HepG2 (cell line): ENCODE measurements at regions not wholly inside any gene's neighbourhood (a gene's known extent, or its start where the extent isn't known, plus 50 kb on each side); places are given as distances from the start of the nearest gene placed in this dataset.

Experiments used
- ATAC-seq: fragments of 200-7000 bp; cut with Tn5 transposase; 3 replicates; pipeline ENCODE4 v1.9.1; 2020; ENCODE audit warnings: mild to moderate bottlenecking, moderate library complexity
- BruUV-seq: library from RNA; stranded (reverse); fragments of 400-500 nt; replicated peaks from 2 replicates; lab custom pipeline; 2021; lab: Mats Ljungman, UMichigan
- CTCF ChIA-PET: fragments of 300-600 bp; formaldehyde crosslinking; extraction: SDS; loops from one replicate; lab custom pipeline; 2021; ENCODE audit warnings: low total read pairs, inconsistent platforms, low intra/inter-chr PET ratio; lab: Yijun Ruan, JAX
- POLR2A ChIA-PET: fragments of 350-600 bp; sonication (Branson Sonifier 250); formaldehyde crosslinking; loops from one replicate; lab custom pipeline; 2020; ENCODE audit warnings: antibody characterized with exemption, inconsistent platforms; lab: Yijun Ruan, JAX
- DNase-seq: peaks from one replicate; pipeline ENCODE4 v3.0.0-alpha.2; 2015; ENCODE audit warnings: low spot score
- FAIRE-seq: peaks from 3 replicates; lab custom pipeline; 2011; peaks lifted over from hg19 to GRCh38; lab: Jason Lieb, UNC
- H2AFZ ChIP-seq: one replicate; pipeline ENCODE4 v1.6.1; 2011; ENCODE audit warnings: low read length, inconsistent platforms
- H3K27ac ChIP-seq: fragments of 300-600 bp; 3 replicates; pipeline ENCODE4 v1.8.0; 2011; ENCODE audit warnings: mixed run types, mild to moderate bottlenecking, mixed read lengths, low read length, inconsistent platforms; ENCODE audit not compliant: insufficient read depth; ENCODE audit errors: extremely low read length
- H3K27me3 ChIP-seq, 2 experiments: fragments of 200-600 bp in 1 of 2; 2 replicates in 1 of 2; 3 replicates in 1 of 2; pipeline versions ENCODE4 v1.6.0 to v1.8.0; 2011; ENCODE audit warnings: low read length in 2 of 2, mild to moderate bottlenecking in 2 of 2, moderate library complexity in 2 of 2, inconsistent platforms in 1 of 2; ENCODE audit not compliant: insufficient read depth in 2 of 2, control insufficient read depth in 1 of 2
- H3K36me3 ChIP-seq, 2 experiments: fragments of 200-600 bp in 1 of 2; replicated peaks in 1 of 2; 2 replicates in 1 of 2; 3 replicates in 1 of 2; pipeline versions ENCODE4 v1.5.1 to v1.8.0; 2011; ENCODE audit warnings: low read length in 2 of 2, inconsistent platforms in 1 of 2; ENCODE audit not compliant: insufficient read depth in 2 of 2, control insufficient read depth in 1 of 2
- H3K4me1 ChIP-seq: 2 replicates; pipeline ENCODE4 v1.5.1; 2012; ENCODE audit warnings: low read length, inconsistent platforms; ENCODE audit not compliant: insufficient read depth
- H3K4me2 ChIP-seq: 2 replicates; pipeline ENCODE4 v1.6.0; 2011; ENCODE audit warnings: low read depth, low read length, inconsistent platforms
- H3K4me3 ChIP-seq, 3 experiments: fragments of 200-600 bp in 1 of 3; sonication (generic), shearing (Covaris generic) in 1 of 3; replicated peaks in 1 of 3; 2 replicates each; pipeline ENCODE4 v1.5.1; 2011 to 2016; ENCODE audit warnings: low read length in 3 of 3, inconsistent platforms in 2 of 3, low read depth in 2 of 3, mild to moderate bottlenecking in 2 of 3, control low read depth in 1 of 3, mixed read lengths in 1 of 3; ENCODE audit not compliant: insufficient read depth in 1 of 3
- H3K79me2 ChIP-seq: one replicate; pipeline ENCODE4 v1.6.1; 2011; ENCODE audit warnings: low read length, inconsistent platforms; ENCODE audit not compliant: insufficient read depth
- H3K9ac ChIP-seq: 2 replicates; pipeline ENCODE4 v1.6.0; 2011; ENCODE audit warnings: mild to moderate bottlenecking, low read depth, low read length, inconsistent platforms; ENCODE audit not compliant: insufficient read depth
- H3K9me3 ChIP-seq: 2 replicates; pipeline ENCODE4 v1.5.1; 2012; ENCODE audit warnings: mild to moderate bottlenecking, low read length
- H4K20me1 ChIP-seq: 2 replicates; pipeline ENCODE4 v1.6.0; 2011; ENCODE audit warnings: inconsistent platforms, mild to moderate bottlenecking, low read length, moderate library complexity; ENCODE audit not compliant: insufficient read depth
- MAFF ChIP-seq: IDR thresholded peaks from 2 replicates; pipeline ENCODE4 v1.6.1; 2011; ENCODE audit warnings: low read depth, low read length, improper control_type of control experiment
- MAFK ChIP-seq, 2 experiments: IDR thresholded peaks in 1 of 2; conservative IDR thresholded peaks in 1 of 2; 2 replicates each; pipeline ENCODE4 v1.6.1; 2011; ENCODE audit warnings: improper control_type of control experiment in 2 of 2, low read length in 2 of 2
- ZSCAN9 ChIP-seq: IDR thresholded peaks from 2 replicates; pipeline ENCODE4 v1.6.1; 2016; ENCODE audit warnings: borderline replicate concordance
- WGBS: methylation state at CpG from one replicate; pipeline ENCODE4 v1.1.6; 2017; ENCODE audit warnings: low lambda C conversion rate; 5-methylcytosine and 5-hydroxymethylcytosine counted together
- in situ Hi-C: cut with HindIII; loops from 2 replicates; pipeline ENCODE4 v1.10.0; 2017; ENCODE audit warnings: low pct_unique_long_range_greater_than_20kb; ENCODE audit not compliant: extremely low pct_ligation_motif_present
- intact Hi-C: fragments of 100-400 bp; cut with micrococcal nuclease; formaldehyde crosslinking; loops from one replicate; pipeline ENCODE4 v1.10.0; 2022; ENCODE audit not compliant: unreplicated experiment
- TF ChIP-seq, protein P1 (sequence below): sonication (generic); formaldehyde crosslinking; IDR thresholded peaks from 2 replicates; pipeline ENCODE4 v1.4.0; 2020; ENCODE audit warnings: low read depth, mild to moderate bottlenecking, missing genetic modification reagents
- TF ChIP-seq, protein P2 (sequence below): sonication (generic); formaldehyde crosslinking; IDR thresholded peaks from 2 replicates; pipeline ENCODE4 v1.4.0; 2020; ENCODE audit warnings: mild to moderate bottlenecking, missing genetic modification reagents
- TF ChIP-seq, protein P3 (sequence below): sonication (generic); formaldehyde crosslinking; conservative IDR thresholded peaks from 2 replicates; pipeline ENCODE4 v1.8.0; 2022; ENCODE audit warnings: missing genetic modification reagents

DNA sequence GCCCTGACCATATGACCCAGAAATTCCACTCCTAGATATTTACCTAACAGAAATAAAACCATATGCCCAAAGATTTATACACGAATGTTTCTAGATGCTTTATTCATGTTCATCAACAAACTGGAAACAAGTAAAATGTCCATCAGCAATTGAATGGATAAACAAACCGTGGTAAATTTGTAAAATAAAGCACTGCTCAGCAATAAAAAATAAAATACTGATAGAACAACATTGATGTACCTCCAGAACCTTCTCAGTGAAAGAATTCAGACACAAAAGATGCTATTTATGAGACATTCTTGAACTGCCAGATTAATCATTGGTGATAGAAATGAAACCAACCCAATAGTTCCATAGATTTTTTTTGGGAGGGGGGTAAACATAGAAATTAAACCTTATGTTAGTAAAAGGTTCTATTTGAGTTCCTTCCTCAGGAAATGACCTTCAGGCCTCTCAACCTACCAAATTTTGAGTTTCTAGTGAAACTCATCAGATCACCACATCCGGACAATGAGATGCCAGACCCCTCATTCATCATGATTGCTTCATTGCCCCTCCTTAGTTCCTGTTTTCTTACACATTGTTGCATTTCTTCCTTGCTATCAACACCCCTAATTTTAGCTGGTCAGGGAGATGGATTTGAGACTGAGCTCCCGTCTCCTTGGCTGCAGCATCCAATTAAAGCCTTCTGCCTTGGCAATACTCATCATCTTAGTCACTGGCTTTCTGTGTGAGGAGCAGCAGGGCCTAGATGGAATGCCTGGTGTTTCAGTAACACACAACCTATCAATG lies 203.5 kb downstream of the LPIN1 start:
- Histone ChIP-seq H3K79me2 (no peaks in the 10 kb centered on the region), H3K9me3 (no peaks in the 10 kb centered on the region), H3K4me2 (no peak overlapping the region), H3K27me3 (no peaks in the 10 kb centered on the region), H4K20me1 (no peaks in the 10 kb centered on the region), H3K27ac (no peak overlapping the region), H2AFZ (no peak overlapping the region), H3K9ac (no peak overlapping the region), H3K36me3 (no peaks in the 10 kb centered on the region), H3K4me3 (no peak overlapping the region), H3K4me1 (no peaks in the 10 kb centered on the region)
- intact Hi-C loops (no loop called here), in situ Hi-C loops (no loop called here)
- no peak for DNase-seq
- FAIRE-seq = no peak
- ChIA-PET POLR2A (no interaction called here), CTCF (no interaction called here)
- BruUV-seq = no TSS peak
- ATAC-seq = no peak
- WGBS = 3% methylated on average over 4 of the region's 4 CpGs
- TF ChIP-seq, protein P1, sequence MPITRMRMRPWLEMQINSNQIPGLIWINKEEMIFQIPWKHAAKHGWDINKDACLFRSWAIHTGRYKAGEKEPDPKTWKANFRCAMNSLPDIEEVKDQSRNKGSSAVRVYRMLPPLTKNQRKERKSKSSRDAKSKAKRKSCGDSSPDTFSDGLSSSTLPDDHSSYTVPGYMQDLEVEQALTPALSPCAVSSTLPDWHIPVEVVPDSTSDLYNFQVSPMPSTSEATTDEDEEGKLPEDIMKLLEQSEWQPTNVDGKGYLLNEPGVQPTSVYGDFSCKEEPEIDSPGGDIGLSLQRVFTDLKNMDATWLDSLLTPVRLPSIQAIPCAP (CRISPR knock-in tag) = no peak
- TF ChIP-seq, protein P2, sequence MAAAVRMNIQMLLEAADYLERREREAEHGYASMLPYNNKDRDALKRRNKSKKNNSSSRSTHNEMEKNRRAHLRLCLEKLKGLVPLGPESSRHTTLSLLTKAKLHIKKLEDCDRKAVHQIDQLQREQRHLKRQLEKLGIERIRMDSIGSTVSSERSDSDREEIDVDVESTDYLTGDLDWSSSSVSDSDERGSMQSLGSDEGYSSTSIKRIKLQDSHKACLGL = no peak
- TF ChIP-seq ZSCAN9 (CRISPR knock-in tag) (no peak), MAFK (conservative IDR thresholded peaks at IDR 0.05 in 1 of 2, IDR thresholded peaks at IDR 0.05 in 1 of 2; ENCODE audit: low read length in 2 of 2) (peak; percentile 32 to 59; a peak in 1 of 4 replicates), MAFF (peak; percentile 42; the same call in 1 of the 2 replicates)
- TF ChIP-seq, protein P3, sequence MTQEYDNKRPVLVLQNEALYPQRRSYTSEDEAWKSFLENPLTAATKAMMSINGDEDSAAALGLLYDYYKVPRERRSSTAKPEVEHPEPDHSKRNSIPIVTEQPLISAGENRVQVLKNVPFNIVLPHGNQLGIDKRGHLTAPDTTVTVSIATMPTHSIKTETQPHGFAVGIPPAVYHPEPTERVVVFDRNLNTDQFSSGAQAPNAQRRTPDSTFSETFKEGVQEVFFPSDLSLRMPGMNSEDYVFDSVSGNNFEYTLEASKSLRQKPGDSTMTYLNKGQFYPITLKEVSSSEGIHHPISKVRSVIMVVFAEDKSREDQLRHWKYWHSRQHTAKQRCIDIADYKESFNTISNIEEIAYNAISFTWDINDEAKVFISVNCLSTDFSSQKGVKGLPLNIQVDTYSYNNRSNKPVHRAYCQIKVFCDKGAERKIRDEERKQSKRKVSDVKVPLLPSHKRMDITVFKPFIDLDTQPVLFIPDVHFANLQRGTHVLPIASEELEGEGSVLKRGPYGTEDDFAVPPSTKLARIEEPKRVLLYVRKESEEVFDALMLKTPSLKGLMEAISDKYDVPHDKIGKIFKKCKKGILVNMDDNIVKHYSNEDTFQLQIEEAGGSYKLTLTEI (CRISPR knock-in tag) = no peak
